ENCODE measurements at regions not wholly inside any gene's neighbourhood (a gene's known extent, or its start where the extent isn't known, plus 50 kb on each side); places are given as distances from the start of the nearest gene placed in this dataset.

DNA sequence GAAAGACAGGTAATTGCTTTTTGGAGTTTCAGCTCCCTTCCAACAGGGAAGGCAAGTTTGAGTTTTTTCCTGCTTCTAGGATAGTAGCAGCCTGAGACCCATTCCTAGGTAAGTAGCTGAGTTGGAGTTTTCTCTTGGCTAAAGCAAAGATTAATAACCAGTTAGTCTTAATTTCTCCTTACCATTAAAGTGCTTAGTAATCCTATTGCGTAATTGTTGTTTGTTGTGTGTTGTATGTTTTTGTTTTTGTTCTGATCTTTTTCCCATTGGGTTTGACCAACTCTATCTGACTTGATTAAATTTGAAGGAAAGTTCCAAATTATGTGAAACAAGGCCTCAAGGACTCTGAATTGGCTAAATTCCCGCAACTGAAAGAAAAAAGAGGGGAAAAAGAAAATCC, 83.5 kb downstream of the TBX22 start:
- TF ChIP-seq, protein P1, sequence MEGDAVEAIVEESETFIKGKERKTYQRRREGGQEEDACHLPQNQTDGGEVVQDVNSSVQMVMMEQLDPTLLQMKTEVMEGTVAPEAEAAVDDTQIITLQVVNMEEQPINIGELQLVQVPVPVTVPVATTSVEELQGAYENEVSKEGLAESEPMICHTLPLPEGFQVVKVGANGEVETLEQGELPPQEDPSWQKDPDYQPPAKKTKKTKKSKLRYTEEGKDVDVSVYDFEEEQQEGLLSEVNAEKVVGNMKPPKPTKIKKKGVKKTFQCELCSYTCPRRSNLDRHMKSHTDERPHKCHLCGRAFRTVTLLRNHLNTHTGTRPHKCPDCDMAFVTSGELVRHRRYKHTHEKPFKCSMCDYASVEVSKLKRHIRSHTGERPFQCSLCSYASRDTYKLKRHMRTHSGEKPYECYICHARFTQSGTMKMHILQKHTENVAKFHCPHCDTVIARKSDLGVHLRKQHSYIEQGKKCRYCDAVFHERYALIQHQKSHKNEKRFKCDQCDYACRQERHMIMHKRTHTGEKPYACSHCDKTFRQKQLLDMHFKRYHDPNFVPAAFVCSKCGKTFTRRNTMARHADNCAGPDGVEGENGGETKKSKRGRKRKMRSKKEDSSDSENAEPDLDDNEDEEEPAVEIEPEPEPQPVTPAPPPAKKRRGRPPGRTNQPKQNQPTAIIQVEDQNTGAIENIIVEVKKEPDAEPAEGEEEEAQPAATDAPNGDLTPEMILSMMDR (IDR thresholded peaks at IDR 0.05): no peak
- ATAC-seq (no peak), DNase-seq (no peak)
- Histone ChIP-seq H3K27me3 (no peaks in the 10 kb centered on the region), H3K27ac (no peak overlapping the region), H3K4me3 (no peak overlapping the region), H3K36me3 (no peaks in the 10 kb centered on the region), H3K4me1 (no peaks in the 10 kb centered on the region), H3K9me3 (no peaks in the 10 kb centered on the region)
- intact Hi-C loops (cut with DNase I): no loop called here

DNA sequence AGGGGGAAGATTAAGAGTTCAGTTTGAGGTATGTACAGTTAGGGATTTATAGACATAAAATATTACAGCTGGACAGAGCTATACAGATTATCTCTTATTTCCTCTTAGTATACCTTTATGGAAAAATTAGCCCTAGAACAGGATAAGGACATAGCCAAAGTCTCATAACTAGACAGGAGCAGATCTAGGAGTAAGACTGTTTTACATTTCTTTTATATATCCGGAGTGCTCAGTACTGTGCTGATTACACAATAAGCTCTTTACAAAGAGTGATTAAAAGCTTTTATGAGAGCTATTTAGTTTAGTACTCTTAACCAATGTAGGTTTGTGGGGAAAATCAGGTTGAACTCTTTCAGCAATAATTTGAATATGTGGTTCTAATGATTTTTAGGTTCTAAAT, 105.8 kb downstream of the TBX22 start:
- ATAC-seq: no peak
- Histone ChIP-seq H3K36me3 (no peaks in the 10 kb centered on the region), H3K9me3 (no peaks in the 10 kb centered on the region), H3K27me3 (no peaks in the 10 kb centered on the region), H3K4me1 (no peaks in the 10 kb centered on the region), H3K27ac (no peak overlapping the region), H3K4me3 (no peak overlapping the region)
- TF ChIP-seq, protein P1 (IDR thresholded peaks at IDR 0.05): no peak
- intact Hi-C loops (cut with DNase I): no loop called here
- DNase-seq: no peak

GRCh38 chrX:80138938-80139337, 124.4 kb downstream of the TBX22 start:
- TF ChIP-seq, protein P1 (IDR thresholded peaks at IDR 0.05): no peak
- Histone ChIP-seq H3K36me3 (no peaks in the 10 kb centered on the region), H3K4me3 (no peak overlapping the region), H3K4me1 (no peaks in the 10 kb centered on the region), H3K27ac (no peak overlapping the region), H3K27me3 (no peaks in the 10 kb centered on the region), H3K9me3 (no peaks in the 10 kb centered on the region)
- DNase-seq (no peak), ATAC-seq (no peak)
- intact Hi-C loops (cut with DNase I): no loop called here

- ATAC-seq: no peak
- no peaks in the 10 kb centered on the region for H3K36me3 ChIP-seq
- H3K27me3 ChIP-seq: no peaks in the 10 kb centered on the region
- H3K4me3 ChIP-seq: no peak overlapping the region
- intact Hi-C loops (cut with DNase I): no loop called here
- H3K27ac ChIP-seq: no peak overlapping the region
- no peaks in the 10 kb centered on the region for H3K4me1 ChIP-seq
- no peaks in the 10 kb centered on the region for H3K9me3 ChIP-seq
- TF ChIP-seq, protein P1 (IDR thresholded peaks at IDR 0.05): no peak
- DNase-seq: no peak
Measured at GRCh38 chrX:80139564-80139963, 125.0 kb downstream of the TBX22 start.

DNA sequence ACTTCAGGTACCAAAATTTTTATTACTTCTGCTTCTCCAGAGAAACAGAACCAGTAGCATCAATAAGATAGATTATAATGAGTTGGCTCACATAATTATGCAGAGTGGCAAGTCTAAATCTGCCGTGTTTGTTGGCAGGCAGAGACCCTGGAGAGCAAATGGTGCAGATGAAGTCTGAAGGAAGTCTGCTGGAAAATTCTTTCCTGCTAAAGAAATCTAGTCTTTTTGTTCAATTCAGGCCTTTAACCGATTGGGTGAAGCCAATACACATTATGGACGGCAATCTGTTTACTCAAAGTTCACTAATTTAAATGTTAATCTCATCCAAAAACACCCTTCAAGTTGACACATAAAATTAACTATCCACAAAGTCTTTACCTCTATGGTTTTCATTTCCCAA, 156.0 kb downstream of the TBX22 start:
- Histone ChIP-seq H3K27ac (no peak overlapping the region), H3K36me3 (no peaks in the 10 kb centered on the region), H3K4me3 (no peak overlapping the region), H3K4me1 (no peaks in the 10 kb centered on the region), H3K9me3 (no peaks in the 10 kb centered on the region), H3K27me3 (no peaks in the 10 kb centered on the region)
- intact Hi-C loops (cut with DNase I): no loop called here
- TF ChIP-seq, protein P1 (IDR thresholded peaks at IDR 0.05): no peak
- no peak for DNase-seq
- no peak for ATAC-seq

GRCh38 chrX:80173261-80173660, 158.7 kb downstream of the TBX22 start:
- Histone ChIP-seq H3K9me3 (no peaks in the 10 kb centered on the region), H3K36me3 (no peaks in the 10 kb centered on the region), H3K4me1 (no peaks in the 10 kb centered on the region), H3K4me3 (no peak overlapping the region), H3K27ac (no peak overlapping the region), H3K27me3 (no peaks in the 10 kb centered on the region)
- TF ChIP-seq, protein P1 (IDR thresholded peaks at IDR 0.05): no peak
- ATAC-seq: no peak
- DNase-seq: no peak
- intact Hi-C loops (cut with DNase I): no loop called here

All from upper lobe of right lung (tissue), 1 donor.